DMS 273 (cell line): ENCODE measurements at regions not wholly inside any gene's neighbourhood (a gene's known extent, or its start where the extent isn't known, plus 50 kb on each side); places are given as distances from the start of the nearest gene placed in this dataset.

Experiments used
- DNase-seq: peaks from one replicate; lab custom pipeline; 2025; ENCODE audit not compliant: unreplicated experiment; lab: John Stamatoyannopoulos, UW

GRCh38 chr4:138894011-138894410 lies 121.6 kb upstream of the NOCT start:
- DNase-seq: no peak

GRCh38 chr4:138892483-138893407 lies 122.8 kb upstream of the NOCT start:
- DNase-seq: no peak

DNA sequence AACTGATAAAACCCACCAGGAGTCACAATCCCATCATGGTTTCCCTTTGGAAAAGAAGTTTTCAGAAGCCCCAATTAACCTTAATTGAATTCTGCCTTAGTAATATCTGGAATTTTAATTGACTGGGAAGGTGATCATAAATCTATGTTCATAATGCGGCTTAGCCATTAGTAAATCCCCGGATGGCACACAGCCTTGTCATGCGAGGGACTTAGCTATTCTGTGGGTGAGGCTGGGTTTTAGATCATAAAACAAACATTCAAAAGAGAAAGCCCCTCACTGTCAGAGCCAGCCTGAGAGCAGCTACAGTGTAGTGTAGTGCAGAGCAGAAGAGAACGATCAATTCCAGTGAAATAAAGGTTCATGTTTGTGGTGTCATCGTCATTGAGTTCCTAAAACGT lies 124.0 kb upstream of the NOCT start:
- DNase-seq: no peak

GRCh38 chr4:138890891-138891570 lies 124.5 kb upstream of the NOCT start:
- no peak for DNase-seq

- DNase-seq: no peak
Measured at GRCh38 chr4:138889216-138889615, 126.4 kb upstream of the NOCT start.

DNA sequence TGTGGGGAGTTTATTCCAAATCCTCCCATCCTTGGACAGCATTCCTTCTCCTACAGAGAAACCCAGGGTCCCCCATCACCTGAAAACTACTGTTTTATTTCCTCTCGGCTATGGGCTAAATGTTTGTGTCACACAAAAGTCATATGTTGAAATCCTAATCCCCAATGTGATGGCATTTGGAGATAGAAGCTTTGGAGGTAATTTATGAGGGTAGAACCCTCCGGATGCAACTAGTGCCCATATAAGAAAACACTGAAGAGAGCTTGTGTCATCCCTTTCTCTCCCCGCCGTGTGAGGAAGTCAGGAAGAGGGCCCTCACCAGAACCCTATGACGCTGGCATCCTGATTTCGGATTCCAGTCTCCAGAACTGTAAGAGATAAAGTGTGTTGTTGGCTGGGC lies 127.8 kb upstream of the NOCT start:
- DNase-seq: no peak

- no peak for DNase-seq
Measured at GRCh38 chr4:138887341-138887740, 128.2 kb upstream of the NOCT start.

- DNase-seq: no peak
Measured at GRCh38 chr4:138879757-138880156, 135.8 kb upstream of the NOCT start.

DNA sequence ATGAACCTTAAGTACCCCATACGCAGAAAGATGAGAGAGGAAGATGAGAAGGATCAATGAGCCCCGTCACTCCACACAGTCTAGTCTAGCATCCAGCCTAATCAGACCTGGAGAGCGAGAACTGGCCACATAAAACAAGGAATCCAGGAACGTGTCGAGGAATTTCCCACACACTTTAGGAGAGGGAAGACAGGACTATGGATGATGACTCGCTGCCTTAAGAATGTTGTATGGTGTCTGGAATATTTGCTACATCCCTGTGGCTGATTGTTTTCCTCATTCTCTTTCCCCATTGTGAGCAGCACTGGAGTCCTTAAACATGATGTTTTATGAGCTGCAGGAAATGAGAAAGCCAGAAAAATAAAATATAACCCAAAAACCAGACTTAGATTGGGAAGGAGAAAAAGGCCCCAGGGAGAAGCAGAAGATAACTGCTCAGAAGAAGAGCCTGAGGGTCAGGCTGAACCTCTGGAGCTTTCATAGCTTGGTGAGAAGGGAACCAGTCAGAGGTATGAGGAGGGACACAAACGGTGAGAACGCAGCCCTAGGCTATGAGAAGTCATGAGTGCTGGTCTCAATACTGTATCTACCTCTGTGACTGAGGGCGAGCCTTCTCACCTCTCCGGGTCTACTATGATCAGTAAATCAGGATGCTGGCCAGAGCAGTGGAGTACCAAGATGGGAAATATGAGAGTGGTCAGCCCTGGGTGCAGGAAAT lies 139.5 kb upstream of the NOCT start:
- DNase-seq: no peak

- DNase-seq: no peak
Measured at GRCh38 chr4:138871555-138871875, 144.1 kb upstream of the NOCT start.

DNA sequence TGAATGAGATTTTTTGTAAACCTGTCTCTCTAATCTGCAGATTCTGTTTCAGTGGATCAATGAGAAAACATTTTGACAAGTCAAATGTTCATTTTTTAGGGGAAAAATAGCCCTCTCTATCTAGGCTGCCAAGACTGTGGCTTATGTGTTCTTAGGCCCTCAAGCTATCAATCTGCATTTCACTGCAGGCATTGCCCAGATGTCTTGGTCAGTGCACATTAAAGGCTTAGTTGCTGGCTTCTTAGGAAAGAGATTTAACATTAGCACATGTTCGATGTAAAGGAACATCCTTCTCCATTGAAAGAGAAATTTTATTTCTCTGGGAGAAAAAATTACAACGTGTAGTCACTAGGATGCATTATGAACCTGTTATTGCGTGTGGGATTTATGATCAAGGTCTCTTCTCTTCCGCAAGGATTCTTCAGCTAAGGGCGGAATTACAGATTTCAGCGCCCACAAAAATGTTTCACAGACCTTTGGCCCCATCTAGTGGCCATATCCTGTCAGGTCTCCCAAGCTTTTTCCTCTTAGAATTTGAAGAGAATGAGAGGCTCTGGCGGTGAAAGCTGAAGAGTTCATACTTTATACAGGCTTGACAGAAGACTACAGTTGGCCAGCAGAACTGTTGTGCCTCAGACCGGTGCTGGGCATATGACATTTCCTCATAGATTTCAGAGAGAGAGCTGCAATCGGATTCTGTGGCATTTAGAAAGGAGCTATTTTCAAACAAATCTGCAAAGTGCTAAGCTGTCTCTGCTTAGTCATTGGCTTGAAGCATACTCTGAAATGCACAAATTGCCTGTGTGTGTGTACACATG lies 144.6 kb upstream of the NOCT start:
- peak; percentile 84 for DNase-seq

GRCh38 chr4:138869631-138870030 lies 145.9 kb upstream of the NOCT start:
- peak; percentile 10 for DNase-seq

GRCh38 chr4:138869165-138869564 lies 146.4 kb upstream of the NOCT start:
- no peak for DNase-seq

GRCh38 chr4:138868562-138868961 lies 147.0 kb upstream of the NOCT start:
- DNase-seq: no peak

DNA sequence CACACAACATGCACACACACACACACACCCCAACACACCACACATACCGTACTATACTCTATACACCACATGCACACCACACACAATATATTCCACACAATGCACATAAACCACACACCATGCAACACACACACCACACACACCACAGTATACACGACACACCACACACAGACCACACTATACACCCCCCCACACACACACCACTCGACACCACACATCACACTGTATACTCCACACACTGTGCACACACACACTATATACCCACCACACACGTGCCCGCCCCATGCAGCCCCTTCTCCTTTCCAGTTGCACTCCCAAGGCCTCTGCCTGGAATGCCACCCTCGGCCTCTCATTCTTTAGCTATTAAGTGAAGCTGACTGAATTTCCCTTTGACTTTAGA lies 148.2 kb upstream of the NOCT start:
- no peak for DNase-seq

GRCh38 chr4:138866314-138866713 lies 149.3 kb upstream of the NOCT start:
- DNase-seq: peak; percentile 2

GRCh38 chr4:138865765-138866164 lies 149.8 kb upstream of the NOCT start:
- DNase-seq: no peak

DNA sequence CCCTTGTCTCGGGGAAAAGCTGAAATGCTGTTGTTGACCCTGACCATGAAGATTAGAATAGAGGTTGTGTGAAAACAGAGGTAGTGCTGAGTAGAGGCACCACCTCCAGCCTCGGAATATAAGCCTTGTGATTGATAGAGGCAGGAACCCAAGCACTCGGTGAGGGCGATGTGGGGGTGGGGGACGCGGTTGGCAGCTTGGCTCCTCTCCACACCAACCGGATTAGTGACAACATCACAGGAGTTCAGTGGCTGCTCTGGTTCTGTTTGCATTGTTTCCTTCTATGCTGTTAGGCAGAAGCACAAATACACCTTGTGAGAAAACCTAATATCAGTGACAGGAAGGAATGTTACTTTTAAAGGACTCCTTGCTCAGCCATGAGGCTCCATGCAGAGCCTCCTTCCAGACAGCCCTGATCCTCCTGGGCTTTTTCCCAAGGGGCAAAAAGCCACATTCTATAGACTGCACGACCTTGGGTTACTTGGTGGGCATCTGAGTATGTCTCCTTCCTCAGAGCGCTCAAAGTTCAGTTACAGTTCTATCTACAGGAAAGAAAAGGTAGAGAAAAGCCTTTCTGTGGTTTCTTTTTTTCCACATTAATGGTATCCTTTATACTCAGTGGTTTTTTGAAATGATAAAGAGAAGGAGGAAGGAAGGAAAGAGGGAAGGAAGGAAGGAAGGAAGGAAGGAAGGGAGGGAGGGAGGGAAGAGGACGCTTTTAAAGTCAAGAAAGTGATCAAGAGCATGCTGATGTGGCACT lies 150.4 kb upstream of the NOCT start:
- DNase-seq: no peak

GRCh38 chr4:138863160-138863559 lies 152.4 kb upstream of the NOCT start:
- no peak for DNase-seq

- DNase-seq: no peak
Measured at GRCh38 chr4:138861135-138861534, 154.4 kb upstream of the NOCT start.
